H1 (cell line): ENCODE measurements at regions not wholly inside any gene's neighbourhood (a gene's known extent, or its start where the extent isn't known, plus 50 kb on each side); places are given as distances from the start of the nearest gene placed in this dataset.

ENCODE experiments used
- ASH2L ChIP-seq: fragments of 200-600, 300-600 bp; sonication (generic); IDR thresholded peaks from one replicate; pipeline ENCODE4 v1.7.1; 2017; ENCODE audit warnings: low read length
- ATF3 ChIP-seq: IDR thresholded peaks from 2 replicates; pipeline ENCODE4 v1.6.1; 2011; ENCODE audit warnings: low read depth, mild to moderate bottlenecking, low read length; ENCODE audit not compliant: insufficient read depth
- BACH1 ChIP-seq: IDR thresholded peaks from 2 replicates; pipeline ENCODE4 v1.6.1; 2012; ENCODE audit warnings: low read length, improper control_type of control experiment
- CEBPB ChIP-seq: IDR thresholded peaks from 2 replicates; pipeline ENCODE4 v1.6.1; 2012; ENCODE audit warnings: low read depth, low read length
- CHD2 ChIP-seq: IDR thresholded peaks from 2 replicates; pipeline ENCODE4 v1.6.1; 2012; ENCODE audit warnings: low read length, improper control_type of control experiment
- EZH2 ChIP-seq: fragments of 200-600 bp; sonication (generic); IDR thresholded peaks from 2 replicates; pipeline ENCODE4 v1.7.1; 2012; ENCODE audit warnings: low read depth, mild to moderate bottlenecking, moderate library complexity, low read length, inconsistent platforms; ENCODE audit not compliant: severe bottlenecking
- GABPA ChIP-seq: IDR thresholded peaks from 2 replicates; pipeline ENCODE4 v1.6.1; 2011; ENCODE audit warnings: mild to moderate bottlenecking, low read length, moderate library complexity, borderline replicate concordance; ENCODE audit not compliant: insufficient read depth
- JUN ChIP-seq: IDR thresholded peaks from 2 replicates; pipeline ENCODE4 v1.6.1; 2011; ENCODE audit warnings: low read depth, mild to moderate bottlenecking, improper control_type of control experiment, low read length
- MAX ChIP-seq: IDR thresholded peaks from 2 replicates; pipeline ENCODE4 v1.6.1; 2012; ENCODE audit warnings: inconsistent platforms
- NANOG ChIP-seq: IDR thresholded peaks from 2 replicates; pipeline ENCODE4 v1.6.1; 2011; ENCODE audit warnings: low read length, low read depth, mild to moderate bottlenecking, inconsistent platforms; ENCODE audit not compliant: insufficient read depth, poor library complexity, severe bottlenecking
- RBBP5 ChIP-seq: IDR thresholded peaks from 2 replicates; pipeline ENCODE4 v1.7.1; 2012; ENCODE audit warnings: low read depth, mild to moderate bottlenecking, inconsistent platforms, low read length, moderate library complexity, borderline replicate concordance
- RFX5 ChIP-seq: IDR thresholded peaks from 2 replicates; pipeline ENCODE4 v1.6.1; 2011; ENCODE audit warnings: low read depth, low read length, improper control_type of control experiment, borderline replicate concordance
- SAP30 ChIP-seq: fragments of 300-600 bp; sonication (generic); IDR thresholded peaks from 2 replicates; pipeline ENCODE4 v1.7.1; 2012; ENCODE audit warnings: low read length, moderate library complexity, mild to moderate bottlenecking, inconsistent platforms; ENCODE audit not compliant: insufficient read depth, insufficient replicate concordance
- SIX5 ChIP-seq: IDR thresholded peaks from 2 replicates; pipeline ENCODE4 v1.6.1; 2011; ENCODE audit warnings: mild to moderate bottlenecking, low read depth, low read length
- SP2 ChIP-seq: IDR thresholded peaks from 2 replicates; pipeline ENCODE4 v1.6.1; 2012; ENCODE audit warnings: mild to moderate bottlenecking, low read length, inconsistent platforms
- SUZ12 ChIP-seq: fragments of 200-600 bp; sonication (generic); IDR thresholded peaks from 2 replicates; pipeline ENCODE4 v1.6.1; 2012; ENCODE audit warnings: mild to moderate bottlenecking, inconsistent platforms, low read length, moderate library complexity, mixed read lengths
- TAF7 ChIP-seq: optimal IDR thresholded peaks from 2 replicates; pipeline ENCODE3; 2011; ENCODE audit warnings: low read depth, mild to moderate bottlenecking, inconsistent platforms, low read length, moderate library complexity, borderline replicate concordance
- TCF12 ChIP-seq: IDR thresholded peaks from 2 replicates; pipeline ENCODE4 v1.6.1; 2011; ENCODE audit warnings: low read depth, mild to moderate bottlenecking, low read length

GRCh38 chr2:147174824-147175254 lies 670.0 kb upstream of the ACVR2A start (continued):
- TF ChIP-seq ATF3 (no peak), SIX5 (no peak), ASH2L (peak; percentile 61), JUN (no peak), TCF12 (no peak), GABPA (no peak), MAX (no peak), TAF7 (no peak), EZH2 (no peak), SP2 (no peak), CEBPB (0 out of 2 replicates have a peak, but pooled peaks have one; percentile 51), RBBP5 (no peak), BACH1 (no peak), RFX5 (no peak), SAP30 (no peak), SUZ12 (no peak), CHD2 (no peak), NANOG (peak; percentile 75)
